Brain microvascular endothelial cell (primary cell): ENCODE measurements at regions not wholly inside any gene's neighbourhood (a gene's known extent, or its start where the extent isn't known, plus 50 kb on each side); places are given as distances from the start of the nearest gene placed in this dataset.

Source experiments
- DNase-seq: peaks from one replicate; pipeline ENCODE4 v3.0.0-alpha.2; 2020
- H3K27ac ChIP-seq: fragments of 250-450 bp; sonication (Bioruptor Pico); 2 replicates; pipeline ENCODE4 v1.5.1; 2020; ENCODE audit warnings: mild to moderate bottlenecking, moderate library complexity
- H3K27me3 ChIP-seq: fragments of 250-450 bp; sonication (Bioruptor Pico); replicated peaks from 2 replicates; pipeline ENCODE4 v1.5.1; 2020; ENCODE audit warnings: mild to moderate bottlenecking
- H3K36me3 ChIP-seq: fragments of 250-450 bp; sonication (Bioruptor Pico); replicated peaks from 2 replicates; pipeline ENCODE4 v1.5.1; 2020; ENCODE audit warnings: mild to moderate bottlenecking
- H3K4me3 ChIP-seq: 2 replicates; pipeline ENCODE4 v1.5.1; 2011; ENCODE audit warnings: low read depth, mild to moderate bottlenecking, control low read depth, low read length, moderate library complexity
- CTCF ChIP-seq: IDR thresholded peaks from 2 replicates; pipeline ENCODE4 v1.5.1; 2011; ENCODE audit warnings: low read depth, mild to moderate bottlenecking, moderate library complexity, low read length, control low read depth, inconsistent platforms; ENCODE audit errors: missing control alignments
- in situ Hi-C: cut with HindIII; loops from 2 replicates; pipeline ENCODE4 v1.10.0; 2017; ENCODE audit warnings: low sequenced_read_pairs, low pct_ligation_motif_present

- in situ Hi-C loops = no loop called here
- no peak overlapping the region for H3K27ac ChIP-seq
- H3K4me3 ChIP-seq = no peak overlapping the region
- no peak for TF ChIP-seq CTCF
- H3K36me3 ChIP-seq = no peaks in the 10 kb centered on the region
- no peaks in the 10 kb centered on the region for H3K27me3 ChIP-seq
- no peak for DNase-seq
These were observed 128.8 kb upstream of the PTCH1 start for GRCh38 chr9:95645579-95645978.

GRCh38 chr9:95644377-95644776, 127.6 kb upstream of the PTCH1 start:
- Histone ChIP-seq H3K36me3 (no peaks in the 10 kb centered on the region), H3K27me3 (no peaks in the 10 kb centered on the region), H3K4me3 (no peak overlapping the region), H3K27ac (no peak overlapping the region)
- in situ Hi-C loops = no loop called here
- peak; percentile 22 for DNase-seq
- TF ChIP-seq CTCF = no peak

DNA sequence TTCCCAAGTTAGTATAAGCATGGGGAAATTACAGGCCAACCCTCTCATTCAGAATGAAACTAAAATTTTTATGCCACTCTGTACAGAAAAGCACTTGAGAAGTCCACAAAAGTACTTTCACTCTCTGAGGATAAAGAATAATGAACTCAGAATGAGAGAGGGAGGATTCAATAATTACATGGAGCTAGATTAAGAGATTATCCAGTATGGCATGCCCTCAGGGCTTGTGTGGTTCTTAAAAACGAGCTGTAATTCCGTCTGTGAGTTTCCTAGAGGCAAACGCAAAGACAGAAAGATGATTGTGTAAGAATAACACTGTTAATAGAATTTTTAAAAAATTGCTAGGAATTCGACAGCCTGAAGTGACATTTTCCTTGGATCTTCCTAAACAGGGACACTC, 126.8 kb upstream of the PTCH1 start:
- Histone ChIP-seq H3K36me3 (no peaks in the 10 kb centered on the region), H3K27me3 (no peaks in the 10 kb centered on the region), H3K27ac (no peak overlapping the region), H3K4me3 (no peak overlapping the region)
- in situ Hi-C loops = no loop called here
- DNase-seq = no peak
- TF ChIP-seq CTCF = no peak

- Histone ChIP-seq H3K27me3 (no peaks in the 10 kb centered on the region), H3K36me3 (no peaks in the 10 kb centered on the region), H3K4me3 (no peak overlapping the region), H3K27ac (no peak overlapping the region)
- in situ Hi-C loops = no loop called here
- no peak for DNase-seq
- no peak for TF ChIP-seq CTCF
These were observed 125.4 kb upstream of the PTCH1 start for GRCh38 chr9:95642189-95642588.

- Histone ChIP-seq H3K4me3 (no peak overlapping the region), H3K27me3 (no peaks in the 10 kb centered on the region), H3K36me3 (no peaks in the 10 kb centered on the region), H3K27ac (no peak overlapping the region)
- no peak for TF ChIP-seq CTCF
- DNase-seq = peak; percentile 22
- in situ Hi-C loops = no loop called here
These were observed 124.8 kb upstream of the PTCH1 start for GRCh38 chr9:95641586-95641985.

GRCh38 chr9:95640336-95640735, 123.6 kb upstream of the PTCH1 start:
- H3K4me3 ChIP-seq = no peak overlapping the region
- in situ Hi-C loops = no loop called here
- H3K27me3 ChIP-seq = no peaks in the 10 kb centered on the region
- no peak for TF ChIP-seq CTCF
- H3K36me3 ChIP-seq = no peaks in the 10 kb centered on the region
- no peak for DNase-seq
- H3K27ac ChIP-seq = no peak overlapping the region
